ENCODE measurements at regions not wholly inside any gene's neighbourhood (a gene's known extent, or its start where the extent isn't known, plus 50 kb on each side); places are given as distances from the start of the nearest gene placed in this dataset.

GRCh38 chr7:81407094-81407493 lies 362.8 kb downstream of the HGF start:
- Histone ChIP-seq H3K4me3 (ENCODE audit: low read length) (no peak overlapping the region), H3K4me1 (ENCODE audit: insufficient read depth, low read length) (no peaks in the 10 kb centered on the region), H3K36me3 (ENCODE audit: insufficient read depth, low read length) (no peaks in the 10 kb centered on the region), H3K9me3 (ENCODE audit: control insufficient read depth in 1 of 2, insufficient read depth in 1 of 2, low read length in 2 of 2) (peaks cover 0 to 6% of the 10 kb centered on the region in 2 experiments), H3K27me3 (ENCODE audit: control insufficient read depth in 1 of 2, insufficient read depth in 2 of 2, low read length in 2 of 2) (no peaks in the 10 kb centered on the region), H3K27ac (ENCODE audit: low read depth in 1 of 2, low read length in 2 of 2) (no peak overlapping the region)
- H3K9me3 Mint-ChIP-seq = no peaks in the 10 kb centered on the region
- intact Hi-C loops (cut with DNase I, micrococcal nuclease) = no loop called here
- ATAC-seq (ENCODE audit: poor library complexity) = no peak
- no peaks in the 10 kb centered on the region for H3K36me3 Mint-ChIP-seq (ENCODE audit: low read depth)
- no peaks in the 10 kb centered on the region for H3K27me3 Mint-ChIP-seq
- no peak overlapping the region for H3K4me3 Mint-ChIP-seq
- no peak overlapping the region for H3K27ac Mint-ChIP-seq
- POLR2A ChIA-PET = no interaction called here
- H3K4me1 Mint-ChIP-seq (ENCODE audit: low read depth) = no peaks in the 10 kb centered on the region
- no peak for DNase-seq
- TF ChIP-seq CTCF (IDR thresholded peaks at IDR 0.05) = no peak
- CTCF ChIA-PET = no interaction called here

GRCh38 chr7:81404669-81405068 lies 365.2 kb downstream of the HGF start:
- intact Hi-C loops (cut with DNase I, micrococcal nuclease) = no loop called here
- no peaks in the 10 kb centered on the region for H3K36me3 ChIP-seq (ENCODE audit: insufficient read depth, low read length)
- no peak overlapping the region for H3K4me3 Mint-ChIP-seq
- no peak overlapping the region for H3K4me3 ChIP-seq (ENCODE audit: low read length)
- H3K36me3 Mint-ChIP-seq (ENCODE audit: low read depth) = no peaks in the 10 kb centered on the region
- peaks cover 3 to 6% of the 10 kb centered on the region in 2 experiments for H3K9me3 ChIP-seq (ENCODE audit: control insufficient read depth in 1 of 2, insufficient read depth in 1 of 2, low read length in 2 of 2)
- DNase-seq (no peak), ATAC-seq (ENCODE audit: poor library complexity) (no peak)
- H3K27ac Mint-ChIP-seq = no peak overlapping the region
- H3K9me3 Mint-ChIP-seq = no peaks in the 10 kb centered on the region
- no peaks in the 10 kb centered on the region for H3K4me1 ChIP-seq (ENCODE audit: insufficient read depth, low read length)
- H3K27ac ChIP-seq (ENCODE audit: low read depth in 1 of 2, low read length in 2 of 2) = no peak overlapping the region
- no peak for TF ChIP-seq CTCF (IDR thresholded peaks at IDR 0.05)
- no peaks in the 10 kb centered on the region for H3K27me3 Mint-ChIP-seq
- ChIA-PET CTCF (no interaction called here), POLR2A (no interaction called here)
- H3K27me3 ChIP-seq (ENCODE audit: control insufficient read depth in 1 of 2, insufficient read depth in 2 of 2, low read length in 2 of 2) = no peaks in the 10 kb centered on the region
- H3K4me1 Mint-ChIP-seq (ENCODE audit: low read depth) = no peaks in the 10 kb centered on the region

GRCh38 chr7:81402227-81402626 lies 367.6 kb downstream of the HGF start:
- Mint-ChIP-seq H3K9me3 (no peaks in the 10 kb centered on the region), H3K27ac (no peak overlapping the region), H3K36me3 (ENCODE audit: low read depth) (no peaks in the 10 kb centered on the region), H3K4me1 (ENCODE audit: low read depth) (no peaks in the 10 kb centered on the region), H3K4me3 (no peak overlapping the region), H3K27me3 (no peaks in the 10 kb centered on the region)
- peaks cover 0 to 6% of the 10 kb centered on the region in 2 experiments for H3K9me3 ChIP-seq (ENCODE audit: control insufficient read depth in 1 of 2, insufficient read depth in 1 of 2, low read length in 2 of 2)
- no peak for ATAC-seq (ENCODE audit: poor library complexity)
- no peak for DNase-seq
- no peak for TF ChIP-seq CTCF (IDR thresholded peaks at IDR 0.05)
- ChIA-PET POLR2A (no interaction called here), CTCF (no interaction called here)
- no peaks in the 10 kb centered on the region for H3K27me3 ChIP-seq (ENCODE audit: control insufficient read depth in 1 of 2, insufficient read depth in 2 of 2, low read length in 2 of 2)
- H3K4me1 ChIP-seq (ENCODE audit: insufficient read depth, low read length) = no peaks in the 10 kb centered on the region
- H3K36me3 ChIP-seq (ENCODE audit: insufficient read depth, low read length) = no peaks in the 10 kb centered on the region
- no peak overlapping the region for H3K27ac ChIP-seq (ENCODE audit: low read depth in 1 of 2, low read length in 2 of 2)
- intact Hi-C loops (cut with DNase I, micrococcal nuclease) = no loop called here
- H3K4me3 ChIP-seq (ENCODE audit: low read length) = no peak overlapping the region
